H9 (cell line): ENCODE measurements at regions not wholly inside any gene's neighbourhood (a gene's known extent, or its start where the extent isn't known, plus 50 kb on each side); places are given as distances from the start of the nearest gene placed in this dataset.

Source experiments
- DNase-seq: peaks from one replicate; pipeline ENCODE4 v3.0.0-alpha.2; 2017
- H2AFZ ChIP-seq: one replicate; pipeline ENCODE4 v1.6.1; 2013; ENCODE audit warnings: mild to moderate bottlenecking, low read length, control low read depth, moderate library complexity
- H2AK5ac ChIP-seq: 2 replicates; pipeline ENCODE4 v1.6.1; 2013; ENCODE audit warnings: low read length, control low read depth, mixed read lengths; ENCODE audit not compliant: insufficient read length
- H2BK120ac ChIP-seq: one replicate; pipeline ENCODE4 v1.6.1; 2013; ENCODE audit warnings: low read depth, mild to moderate bottlenecking, low read length, control low read depth, inconsistent platforms; ENCODE audit not compliant: poor library complexity, severe bottlenecking
- H2BK12ac ChIP-seq: 2 replicates; pipeline ENCODE4 v1.6.1; 2013; ENCODE audit warnings: low read length, control low read depth, mixed read lengths, low read depth; ENCODE audit not compliant: insufficient read length
- H2BK15ac ChIP-seq: 2 replicates; pipeline ENCODE4 v1.6.1; 2013; ENCODE audit warnings: low read depth, low read length, control low read depth
- H2BK20ac ChIP-seq: one replicate; pipeline ENCODE4 v1.6.1; 2013; ENCODE audit warnings: low read depth, mild to moderate bottlenecking, low read length, control low read depth, inconsistent platforms; ENCODE audit not compliant: poor library complexity, severe bottlenecking
- H2BK5ac ChIP-seq: 2 replicates; pipeline ENCODE4 v1.6.1; 2013; ENCODE audit warnings: low read length, control low read depth, mixed read lengths; ENCODE audit not compliant: insufficient read length
- H3K14ac ChIP-seq: 2 replicates; pipeline ENCODE4 v1.6.1; 2013; ENCODE audit warnings: low read length, control low read depth; ENCODE audit not compliant: insufficient read depth
- H3K18ac ChIP-seq: 2 replicates; pipeline ENCODE4 v1.6.1; 2013; ENCODE audit warnings: low read depth, mild to moderate bottlenecking, mixed read lengths, low read length, control low read depth; ENCODE audit not compliant: insufficient read length
- H3K23ac ChIP-seq: 2 replicates; pipeline ENCODE4 v1.6.1; 2013; ENCODE audit warnings: low read length, control low read depth, mixed read lengths, low read depth; ENCODE audit not compliant: insufficient read length
- H3K23me2 ChIP-seq: 2 replicates; pipeline ENCODE4 v1.6.1; 2013; ENCODE audit warnings: low read depth, mild to moderate bottlenecking, mixed read lengths, low read length, control low read depth; ENCODE audit not compliant: insufficient read length, poor library complexity, severe bottlenecking
- H3K27ac ChIP-seq: 2 replicates; pipeline ENCODE4 v1.5.1; 2013; ENCODE audit warnings: low read length, control low read depth, mixed read lengths, low read depth; ENCODE audit not compliant: insufficient read length
- H3K27me3 ChIP-seq: 2 replicates; pipeline ENCODE4 v1.6.1; 2013; ENCODE audit warnings: low read length, control low read depth, inconsistent platforms; ENCODE audit not compliant: insufficient read depth
- H3K4ac ChIP-seq: 2 replicates; pipeline ENCODE4 v1.6.1; 2013; ENCODE audit warnings: low read depth, mild to moderate bottlenecking, control low read depth, inconsistent platforms, low read length, moderate library complexity
- H3K4me1 ChIP-seq: 2 replicates; pipeline ENCODE4 v1.6.1; 2013; ENCODE audit warnings: low read length, control low read depth, inconsistent platforms; ENCODE audit not compliant: insufficient read depth
- H3K4me2 ChIP-seq: 2 replicates; pipeline ENCODE4 v1.6.1; 2013; ENCODE audit warnings: low read length, control low read depth, mixed read lengths; ENCODE audit not compliant: insufficient read length, insufficient read depth
- H3K56ac ChIP-seq: 2 replicates; pipeline ENCODE4 v1.6.1; 2013; ENCODE audit warnings: low read depth, mild to moderate bottlenecking, mixed read lengths, low read length, control low read depth; ENCODE audit not compliant: insufficient read length
- H3K79me1 ChIP-seq: 2 replicates; pipeline ENCODE4 v1.6.1; 2013; ENCODE audit warnings: low read depth, mild to moderate bottlenecking, moderate library complexity, low read length, control low read depth, inconsistent platforms; ENCODE audit not compliant: insufficient read depth, poor library complexity, severe bottlenecking
- H3K79me2 ChIP-seq: 2 replicates; pipeline ENCODE4 v1.6.1; 2013; ENCODE audit warnings: low read length, control low read depth, inconsistent platforms; ENCODE audit not compliant: insufficient read depth
- H3K9ac ChIP-seq: 2 replicates; pipeline ENCODE4 v1.6.1; 2013; ENCODE audit warnings: low read length, control low read depth, mixed read lengths; ENCODE audit not compliant: insufficient read length; ENCODE audit errors: extremely low read depth
- H3K9me3 ChIP-seq: one replicate; pipeline ENCODE4 v1.6.1; 2013; ENCODE audit warnings: low read depth, low read length, inconsistent platforms; ENCODE audit not compliant: control insufficient read depth
- H3T11ph ChIP-seq: one replicate; pipeline ENCODE4 v1.6.1; 2013; ENCODE audit warnings: mild to moderate bottlenecking, low read length, control low read depth, inconsistent platforms
- H4K20me1 ChIP-seq: one replicate; pipeline ENCODE4 v1.6.1; 2013; ENCODE audit not compliant: control insufficient read depth, insufficient read length, insufficient read depth
- H4K5ac ChIP-seq: 2 replicates; pipeline ENCODE4 v1.6.1; 2013; ENCODE audit warnings: low read depth, mild to moderate bottlenecking, mixed read lengths, low read length, control low read depth; ENCODE audit not compliant: insufficient read length
- H4K8ac ChIP-seq: replicated peaks from 2 replicates; pipeline ENCODE4 v1.6.1; 2013; ENCODE audit warnings: low read length, control low read depth, mixed read lengths, low read depth; ENCODE audit not compliant: insufficient read length
- H4K91ac ChIP-seq: 2 replicates; pipeline ENCODE4 v1.6.1; 2013; ENCODE audit warnings: low read depth, mild to moderate bottlenecking, moderate library complexity, mixed read lengths, low read length, control low read depth; ENCODE audit not compliant: insufficient read length
- H3K27ac Mint-ChIP-seq, 3 experiments: 2 replicates in 2 of 3; 3 replicates in 1 of 3; pipeline ENCODE4 v1.8.0; 2020 to 2021; ENCODE audit warnings: mixed read lengths in 3 of 3, mild to moderate bottlenecking in 1 of 3, moderate library complexity in 1 of 3
- H3K27me3 Mint-ChIP-seq: 2 replicates; pipeline ENCODE4 v1.8.0; 2021; ENCODE audit warnings: low read depth, mild to moderate bottlenecking, moderate library complexity, mixed read lengths
- H3K36me3 Mint-ChIP-seq, 3 experiments: 2 replicates in 2 of 3; 3 replicates in 1 of 3; pipeline ENCODE4 v1.8.0; 2020 to 2021; ENCODE audit warnings: low read depth in 3 of 3, mixed read lengths in 3 of 3; ENCODE audit not compliant: insufficient read depth in 1 of 3
- H3K4me1 Mint-ChIP-seq, 2 experiments: 2 replicates each; pipeline ENCODE4 v1.8.0; 2020; ENCODE audit warnings: mixed read lengths in 2 of 2
- H3K4me3 Mint-ChIP-seq, 2 experiments: 2 replicates in 1 of 2; 3 replicates in 1 of 2; pipeline ENCODE4 v1.8.0; 2020 to 2021; ENCODE audit warnings: mild to moderate bottlenecking in 2 of 2, mixed read lengths in 2 of 2, moderate library complexity in 1 of 2
- H3K9me3 Mint-ChIP-seq, 2 experiments: 2 replicates in 1 of 2; 3 replicates in 1 of 2; pipeline ENCODE4 v1.8.0; 2020; ENCODE audit warnings: mild to moderate bottlenecking in 2 of 2, mixed read lengths in 2 of 2, moderate library complexity in 1 of 2
- CTCF ChIP-seq: fragments of 200-600 bp; sonication (generic); conservative IDR thresholded peaks from 3 replicates; pipeline ENCODE4 v1.8.0; 2021; ENCODE audit warnings: antibody characterized with exemption, mild to moderate bottlenecking
- WGBS: extraction: QIAGEN DNeasy Blood & Tissue Kit; methylation state at CpG from one replicate; pipeline ENCODE4 v1.1.7; 2013; ENCODE audit warnings: missing lambda C conversion rate, low lambda C conversion rate, mixed read lengths; ENCODE audit not compliant: insufficient read length; ENCODE audit errors: extremely low coverage; 5-methylcytosine and 5-hydroxymethylcytosine counted together

- H3K14ac ChIP-seq: no peak overlapping the region
- no peak overlapping the region for H2AK5ac ChIP-seq
- H3K36me3 Mint-ChIP-seq: no peaks in the 10 kb centered on the region
- H2BK5ac ChIP-seq: no peak overlapping the region
- H4K8ac ChIP-seq: no peak overlapping the region
- H2BK20ac ChIP-seq: no peak overlapping the region
- no peak overlapping the region for H4K91ac ChIP-seq
- no peak overlapping the region for H2BK15ac ChIP-seq
- no peaks in the 10 kb centered on the region; the same call in 1 of the 2 replicates for H3K27me3 Mint-ChIP-seq
- no peak overlapping the region for H3T11ph ChIP-seq
- H3K4me1 Mint-ChIP-seq: no peaks in the 10 kb centered on the region
- H2BK12ac ChIP-seq: no peak overlapping the region
- H3K4me3 Mint-ChIP-seq: no peak overlapping the region
- H3K9me3 Mint-ChIP-seq: no peaks in the 10 kb centered on the region; a peak in 2 of 5 replicates
- no peak overlapping the region for H3K9ac ChIP-seq
- H3K27me3 ChIP-seq: no peaks in the 10 kb centered on the region
- H4K5ac ChIP-seq: no peak overlapping the region
- WGBS: no CpG with 5 or more reads among the region's 2 CpGs
- TF ChIP-seq CTCF: no peak
- H3K27ac ChIP-seq: no peak overlapping the region
- H3K9me3 ChIP-seq: no peaks in the 10 kb centered on the region
- no peaks in the 10 kb centered on the region for H3K79me1 ChIP-seq
- H3K18ac ChIP-seq: no peak overlapping the region
- H3K56ac ChIP-seq: no peak overlapping the region
- H3K27ac Mint-ChIP-seq: no peak overlapping the region
- no peaks in the 10 kb centered on the region for H4K20me1 ChIP-seq
- no peak overlapping the region for H3K4ac ChIP-seq
- no peak overlapping the region for H3K4me2 ChIP-seq
- no peak overlapping the region for H3K23ac ChIP-seq
- H2AFZ ChIP-seq: no peak overlapping the region
- no peaks in the 10 kb centered on the region for H3K23me2 ChIP-seq
- H3K4me1 ChIP-seq: no peaks in the 10 kb centered on the region
- H2BK120ac ChIP-seq: no peak overlapping the region
- DNase-seq: no peak
- no peaks in the 10 kb centered on the region for H3K79me2 ChIP-seq
These were observed 252.3 kb upstream of the PRR20A start for GRCh38 chr13:56888455-56888854.
